EL (cell line): ENCODE measurements at regions not wholly inside any gene's neighbourhood (a gene's known extent, or its start where the extent isn't known, plus 50 kb on each side); places are given as distances from the start of the nearest gene placed in this dataset.
"Not testable (repeated sequence)": the region's sequence is repeated elsewhere in the genome, so short reads cannot be mapped to it uniquely, and the experiment has no call there.

Experiments used
- DNase-seq: peaks from one replicate; pipeline ENCODE4 v3.0.0-alpha.2; 2016

DNA sequence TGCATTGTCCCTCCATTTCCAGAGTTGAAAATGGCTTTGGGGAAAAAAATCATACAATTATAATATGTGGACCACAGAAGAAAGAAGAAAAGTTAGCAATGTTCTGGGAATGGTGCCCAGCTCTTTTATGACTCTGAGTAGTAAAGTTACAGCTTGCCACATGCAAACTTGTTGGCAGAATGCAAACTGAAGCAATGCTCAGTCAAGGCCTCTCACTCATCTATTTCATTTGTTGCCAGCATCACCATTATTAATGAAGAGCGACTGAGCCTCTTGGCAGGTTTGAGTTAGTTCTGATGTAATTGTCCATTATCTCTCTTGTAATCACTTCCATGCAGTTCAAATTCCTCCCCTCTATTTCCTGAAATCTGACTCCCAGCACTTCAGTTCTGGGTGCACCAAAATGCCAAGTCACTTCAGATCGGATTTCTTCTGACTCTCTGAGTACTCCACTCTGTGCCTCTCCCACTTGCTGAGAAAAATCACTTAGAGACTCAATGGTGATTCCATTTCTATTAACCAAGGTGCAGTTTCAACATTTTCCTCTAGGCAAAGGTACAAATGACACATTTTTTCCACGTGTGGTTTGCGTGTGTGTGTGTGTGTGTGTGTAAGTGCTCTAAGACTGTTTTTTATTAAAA is 154.4 kb upstream of the STMND1 start:
- peak; percentile 93 for DNase-seq

GRCh38 chr6:16944596-16944995 is 157.3 kb upstream of the STMND1 start:
- no peak for DNase-seq

DNA sequence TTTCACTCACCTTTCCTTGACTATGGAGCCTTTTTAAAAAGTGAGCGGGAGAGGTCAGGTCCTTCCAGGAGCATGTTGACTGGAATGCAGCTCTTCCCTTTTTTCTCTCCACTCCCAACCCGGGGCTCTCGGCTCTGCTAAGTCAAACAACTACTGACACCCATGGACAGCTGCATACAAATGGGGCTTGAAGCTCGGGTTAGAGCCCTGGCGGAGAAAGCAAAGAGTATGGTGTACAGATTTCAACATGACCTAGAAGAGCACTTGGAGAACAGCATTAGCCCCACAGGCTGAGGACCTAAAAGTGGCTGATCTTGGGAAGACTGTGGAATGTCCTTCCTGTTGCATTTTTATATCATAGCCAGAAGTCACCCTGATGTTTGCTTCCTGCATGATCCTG is 162.0 kb upstream of the STMND1 start:
- DNase-seq: no peak

- DNase-seq: no peak
Observed at GRCh38 chr6:16939351-16939750, 162.5 kb upstream of the STMND1 start.

DNA sequence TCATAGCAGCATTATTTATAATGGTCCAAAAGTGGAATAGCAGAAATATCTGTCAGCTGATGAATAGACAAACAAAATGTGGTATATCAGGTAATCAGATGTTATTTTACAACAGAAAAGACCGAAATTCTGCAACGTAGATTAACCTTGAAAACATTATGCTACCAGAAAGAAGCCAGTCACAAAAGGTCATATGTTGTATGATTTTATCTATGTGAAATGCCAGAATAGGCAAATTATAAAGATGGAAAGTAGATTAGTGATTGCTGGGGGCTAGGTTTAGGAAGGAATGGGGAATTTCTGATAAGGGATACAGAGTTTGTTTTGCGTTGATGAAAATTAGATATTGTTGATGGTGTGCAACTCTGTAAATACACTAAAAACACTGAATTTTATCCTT is 165.0 kb upstream of the STMND1 start:
- no peak for DNase-seq

- no peak for DNase-seq
Observed at GRCh38 chr6:16933961-16934360, 167.9 kb upstream of the STMND1 start.

DNA sequence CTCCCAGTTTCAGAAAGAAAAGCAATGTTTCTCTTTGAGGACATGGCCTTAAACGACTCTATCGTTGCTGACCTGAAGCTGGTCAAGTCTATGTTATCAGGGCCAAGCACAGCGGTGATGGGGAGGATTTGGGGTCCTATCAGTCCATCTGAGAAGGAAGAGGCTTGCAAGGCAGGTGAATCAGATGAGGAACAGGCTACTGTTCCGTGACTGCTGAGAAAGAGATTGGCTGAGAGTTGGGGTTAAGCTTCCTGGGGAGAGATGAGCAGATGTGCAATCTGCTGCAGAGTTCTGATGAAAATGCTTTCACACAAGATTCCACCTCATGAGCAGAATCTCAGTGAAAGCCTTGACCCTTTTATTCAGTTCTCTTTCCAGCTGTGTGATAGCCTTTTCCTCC is 168.3 kb upstream of the STMND1 start:
- DNase-seq: no peak

DNA sequence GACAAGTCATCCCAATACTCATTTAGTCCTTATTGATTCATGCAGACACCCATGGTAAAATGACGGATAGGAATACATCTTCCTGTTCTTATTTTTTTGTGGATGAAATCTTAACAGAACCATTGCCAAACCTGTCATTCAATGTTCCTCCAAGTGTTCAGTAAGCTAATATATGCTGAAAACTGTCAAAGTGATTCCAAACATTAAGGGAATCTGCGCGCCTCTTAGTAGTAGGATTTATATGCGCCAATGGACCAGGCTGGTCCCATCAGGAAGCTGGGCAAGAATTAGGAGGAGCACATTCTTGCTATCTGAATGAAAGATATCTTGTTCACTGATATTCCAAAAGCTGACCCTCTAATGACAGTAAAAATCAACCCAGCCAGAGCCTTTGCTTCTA is 168.9 kb upstream of the STMND1 start:
- no peak for DNase-seq

- not testable (repeated sequence) for DNase-seq
Observed at GRCh38 chr6:16931079-16931478, 169.8 kb upstream of the ATXN1 start.

DNA sequence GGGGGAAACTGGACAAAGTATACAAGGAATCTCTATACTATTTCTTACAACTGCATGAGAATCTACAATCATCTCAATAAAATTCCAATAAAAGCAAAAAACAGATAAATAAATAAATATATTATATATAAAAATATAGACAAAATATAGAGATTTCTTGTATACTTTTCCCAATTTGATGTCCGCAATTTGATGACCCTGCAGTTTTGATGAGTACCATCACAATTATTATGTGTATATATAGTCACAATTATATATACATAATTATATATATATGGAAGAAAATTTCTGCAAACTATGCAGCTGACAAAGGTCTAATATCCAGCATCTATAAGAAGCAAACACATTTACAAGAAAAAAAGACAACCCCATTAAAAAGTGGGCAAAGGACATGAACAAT is 169.2 kb upstream of the ATXN1 start:
- DNase-seq: no peak

DNA sequence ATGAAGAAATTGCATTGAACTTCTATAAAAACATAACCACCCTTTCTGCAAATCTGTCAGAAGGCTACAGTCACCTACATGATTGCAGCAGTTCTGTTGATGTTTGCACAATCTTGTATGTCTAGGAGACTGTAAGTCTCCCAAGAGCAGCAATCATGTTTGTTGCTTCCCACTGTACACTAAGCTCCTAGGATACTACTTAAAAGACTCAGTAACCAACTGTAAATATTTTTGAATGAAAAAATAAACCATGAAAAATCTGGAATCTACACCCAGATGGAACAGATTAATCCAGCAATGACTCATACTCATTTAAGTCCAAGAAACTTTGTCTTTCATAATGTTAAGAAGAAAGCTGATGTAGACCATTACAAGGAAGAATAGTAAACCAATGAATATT is 168.5 kb upstream of the ATXN1 start:
- DNase-seq: peak; percentile 93

DNA sequence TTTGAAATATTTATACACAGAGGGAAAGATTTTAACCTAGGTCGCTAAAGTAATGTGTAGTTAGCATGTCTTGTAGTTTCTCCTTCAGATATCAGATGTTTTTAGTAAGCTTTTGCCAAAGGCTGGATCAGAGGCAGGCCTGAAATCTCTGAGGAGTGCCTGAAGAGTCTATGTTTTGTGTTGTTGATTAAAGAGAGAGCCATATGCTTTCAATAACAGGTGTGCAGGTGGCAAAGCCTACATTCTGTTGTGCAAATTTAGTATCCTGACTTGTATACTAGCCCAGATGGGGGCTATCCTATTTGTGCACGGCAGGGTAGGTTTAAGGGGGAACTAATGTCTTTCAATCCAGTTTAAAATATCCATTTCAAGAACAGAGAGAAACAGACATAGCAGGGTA is 167.1 kb upstream of the ATXN1 start:
- DNase-seq: no peak

DNA sequence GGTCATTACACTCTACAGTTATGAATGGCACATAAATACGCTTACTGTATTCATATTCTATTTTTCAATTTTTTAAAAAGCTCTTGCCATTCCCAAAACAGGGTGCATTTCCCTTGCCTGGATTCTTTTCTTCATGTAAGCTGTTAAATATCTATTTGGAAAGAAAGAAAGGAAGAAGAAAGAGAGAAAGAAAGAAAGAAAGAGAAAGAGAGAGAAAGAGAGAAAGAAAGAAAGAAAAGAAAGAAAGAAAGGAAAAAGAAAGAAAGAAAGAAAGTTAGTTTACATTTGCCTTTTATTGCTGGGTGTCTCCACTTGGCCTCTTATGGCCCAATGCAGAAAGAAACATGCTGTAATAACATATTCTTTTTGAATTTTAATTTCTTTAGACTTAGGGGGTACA is 165.9 kb upstream of the ATXN1 start:
- DNase-seq: no peak

- DNase-seq: peak; percentile 53
Observed at GRCh38 chr6:16925461-16925860, 164.2 kb upstream of the ATXN1 start.

- DNase-seq: no peak
Observed at GRCh38 chr6:16922282-16922681, 161.0 kb upstream of the ATXN1 start.

GRCh38 chr6:16921399-16922110 is 160.3 kb upstream of the ATXN1 start:
- no peak for DNase-seq

DNA sequence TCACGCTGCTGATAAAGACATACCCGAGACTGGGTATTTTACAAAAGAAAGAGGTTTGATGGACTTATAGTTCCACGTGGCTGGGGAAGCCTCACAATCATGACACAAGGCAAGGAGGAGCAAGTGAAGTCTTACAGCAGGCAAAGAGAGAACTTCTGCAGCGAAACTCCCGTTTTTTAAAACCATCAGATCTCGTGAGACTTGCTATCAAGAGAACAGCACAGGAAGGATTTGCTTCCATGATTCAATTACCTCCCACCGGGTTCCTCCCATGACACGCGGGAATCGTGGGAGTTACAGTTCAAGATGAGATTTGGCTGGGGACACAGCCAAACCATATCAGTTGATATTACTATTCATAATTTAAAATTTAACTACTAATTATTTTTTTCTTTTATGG is 157.3 kb upstream of the ATXN1 start:
- DNase-seq: no peak

GRCh38 chr6:16914184-16914583 is 152.9 kb upstream of the ATXN1 start:
- DNase-seq: no peak

GRCh38 chr6:16912756-16913155 is 151.5 kb upstream of the ATXN1 start:
- DNase-seq: no peak

DNA sequence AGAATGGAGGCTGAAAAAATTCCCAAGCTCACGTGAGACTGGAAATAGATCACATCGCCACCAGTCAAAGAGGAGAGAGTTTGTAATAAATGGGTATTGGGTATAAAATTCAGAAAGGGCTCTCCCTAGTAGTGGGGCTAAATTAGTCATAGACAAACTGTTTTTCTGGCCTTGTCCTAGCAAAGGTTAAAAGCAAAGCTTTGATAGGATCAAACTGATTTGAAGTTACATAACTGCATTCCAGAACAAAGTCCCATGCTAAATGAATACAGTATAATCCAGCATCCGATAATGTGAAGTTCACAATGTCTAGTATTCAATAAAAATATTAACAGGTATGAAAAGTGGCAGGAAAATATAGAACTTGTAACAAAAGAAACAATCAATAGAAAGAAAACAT is 149.8 kb upstream of the ATXN1 start:
- DNase-seq: no peak

DNA sequence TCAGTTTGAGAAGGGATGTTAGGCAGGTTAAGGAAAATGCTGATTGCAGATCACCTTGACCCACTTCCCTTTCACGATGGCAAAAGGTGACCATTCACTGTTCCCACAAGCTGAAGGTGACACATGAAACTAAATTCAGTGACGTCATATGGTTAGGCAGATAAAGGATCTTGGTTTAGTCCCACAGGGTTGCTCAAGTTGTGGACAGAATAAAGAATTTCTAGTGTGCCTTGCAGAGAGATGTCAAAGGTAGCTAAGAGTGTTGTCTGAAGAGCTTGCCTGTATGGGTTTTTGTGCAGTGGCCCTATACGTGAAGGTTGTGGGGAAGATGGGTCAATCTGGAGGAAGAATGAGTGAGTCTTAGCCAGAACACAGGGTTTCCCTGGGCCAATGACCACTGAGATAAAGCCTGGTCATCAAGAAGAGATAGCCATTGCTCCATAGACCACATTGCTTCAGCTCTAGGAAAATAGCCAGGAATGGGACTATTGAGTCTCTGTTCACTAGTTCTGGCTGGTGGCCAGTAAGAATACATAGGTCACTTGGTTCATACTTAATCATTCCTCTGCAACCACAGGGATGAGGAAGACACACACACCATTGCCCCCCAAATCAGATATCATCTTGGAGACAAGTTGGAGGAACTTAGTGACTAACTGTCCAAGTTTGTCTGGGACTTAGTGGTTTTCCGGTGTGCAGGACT is 148.5 kb upstream of the ATXN1 start:
- peak; percentile 98 for DNase-seq

- DNase-seq: no peak
Observed at GRCh38 chr6:16907991-16908390, 146.7 kb upstream of the ATXN1 start.

DNA sequence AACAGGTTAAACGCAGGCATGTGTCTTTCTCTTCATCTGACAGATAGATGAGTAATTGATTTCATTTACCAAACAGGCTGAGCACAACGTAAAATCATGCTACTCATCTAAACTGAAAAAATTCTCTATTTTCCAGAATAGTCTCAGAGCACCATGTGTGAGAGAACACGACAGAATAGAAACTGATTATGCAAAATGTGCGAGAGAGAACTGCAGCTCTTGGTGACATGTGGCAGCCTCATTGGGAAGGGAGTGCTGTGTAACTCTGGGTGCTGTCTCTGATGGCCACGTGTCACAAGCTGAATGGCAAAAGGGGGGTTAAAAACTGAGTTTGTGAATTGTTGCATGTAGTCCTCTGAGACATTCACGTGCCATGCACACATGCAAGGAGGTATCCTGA is 143.7 kb upstream of the ATXN1 start:
- no peak for DNase-seq

DNA sequence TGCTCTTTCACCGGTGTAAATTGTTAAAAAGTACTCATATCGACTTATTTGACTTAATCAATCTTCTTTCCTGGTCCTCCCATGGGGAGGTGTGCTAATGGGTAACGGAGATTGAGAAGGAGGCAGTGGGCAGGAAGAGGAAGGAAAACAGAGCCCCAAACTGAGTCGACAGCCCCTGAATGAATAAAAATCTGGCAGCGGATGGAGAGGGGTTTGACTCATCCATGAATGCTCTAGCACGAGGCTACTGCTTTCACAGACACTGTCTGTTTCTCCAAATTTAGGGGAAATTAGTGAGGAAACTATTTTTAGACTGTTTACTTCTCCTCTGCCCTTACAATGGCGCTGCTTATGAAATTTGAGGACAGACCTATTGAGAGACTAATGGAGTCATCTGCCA is 142.2 kb upstream of the ATXN1 start:
- peak; percentile 61 for DNase-seq
